AG10803 (cell line): ENCODE measurements at regions not wholly inside any gene's neighbourhood (a gene's known extent, or its start where the extent isn't known, plus 50 kb on each side); places are given as distances from the start of the nearest gene placed in this dataset.

Experiments
- DNase-seq: peaks from one replicate; pipeline ENCODE4 v3.0.0; 2010; ENCODE audit warnings: low read depth
- H3K4me3 ChIP-seq: 2 replicates; pipeline ENCODE4 v1.5.1; 2011; ENCODE audit warnings: mild to moderate bottlenecking, low read length, control low read depth
- CTCF ChIP-seq: conservative IDR thresholded peaks from 2 replicates; pipeline ENCODE4 v1.5.1; 2011; ENCODE audit warnings: mild to moderate bottlenecking, low read length, control low read depth, inconsistent platforms

GRCh38 chr2:215876139-215876936 lies 137.0 kb downstream of the MREG start:
- no peak for TF ChIP-seq CTCF
- no peak overlapping the region for H3K4me3 ChIP-seq

GRCh38 chr2:215874418-215874817 lies 138.9 kb downstream of the MREG start:
- no peak overlapping the region for H3K4me3 ChIP-seq
- no peak for TF ChIP-seq CTCF
- DNase-seq: peak; percentile 27

More at GRCh38 chr2:215876139-215876936, 137.0 kb downstream of the MREG start:
- no peak for DNase-seq

- TF ChIP-seq CTCF: peak; percentile 19
- no peak for DNase-seq
- H3K4me3 ChIP-seq: no peak overlapping the region
Observed at GRCh38 chr2:215870986-215871385, 142.4 kb downstream of the MREG start.

- TF ChIP-seq CTCF: no peak
- peak; percentile 92 for DNase-seq
- H3K4me3 ChIP-seq: no peak overlapping the region
Observed at GRCh38 chr2:215870088-215870490, 143.3 kb downstream of the MREG start.

- DNase-seq: peak; percentile 33
- TF ChIP-seq CTCF: no peak
- H3K4me3 ChIP-seq: no peak overlapping the region
Observed at GRCh38 chr2:215868846-215869543, 144.4 kb downstream of the MREG start.

GRCh38 chr2:215866606-215867005 lies 146.7 kb downstream of the MREG start:
- H3K4me3 ChIP-seq: no peak overlapping the region
- TF ChIP-seq CTCF: no peak
- no peak for DNase-seq

- TF ChIP-seq CTCF: no peak
- H3K4me3 ChIP-seq: no peak overlapping the region
- no peak for DNase-seq
Observed at GRCh38 chr2:215863687-215864086, 149.7 kb downstream of the MREG start.
